PC-3 (cell line): ENCODE measurements at regions not wholly inside any gene's neighbourhood (a gene's known extent, or its start where the extent isn't known, plus 50 kb on each side); places are given as distances from the start of the nearest gene placed in this dataset.

Source experiments
- ATAC-seq: fragments of 200-7000 bp; cut with Tn5 transposase; 2 replicates; pipeline ENCODE4 v1.9.1; 2020; ENCODE audit warnings: mild to moderate bottlenecking, moderate library complexity
- BruUV-seq: library from RNA; stranded (reverse); fragments of 400-500 nt; replicated peaks from 2 replicates; lab custom pipeline; 2021; lab: Mats Ljungman, UMichigan
- CTCF ChIA-PET: fragments of 300-600 bp; sonication (Branson Sonifier 250); formaldehyde crosslinking; loops from one replicate; lab custom pipeline; 2022; ENCODE audit warnings: antibody characterized with exemption; lab: Charles Lee
- POLR2A ChIA-PET: fragments of 300-600 bp; sonication (Branson Sonifier 250); formaldehyde crosslinking; loops from one replicate; lab custom pipeline; 2022; ENCODE audit warnings: antibody characterized with exemption; ENCODE audit not compliant: unreplicated experiment; lab: Charles Lee
- DNase-seq: peaks from one replicate; pipeline ENCODE4 v3.0.0-alpha.2; 2015
- H2AFZ ChIP-seq: fragments of 300-600 bp; sonication (generic); 2 replicates; pipeline ENCODE4 v1.6.0; 2016; ENCODE audit warnings: antibody characterized with exemption, low read length
- H3F3A ChIP-seq: fragments of 300-600 bp; sonication (generic); one replicate; pipeline ENCODE4 v1.6.0; 2017; ENCODE audit warnings: antibody characterized with exemption, low read length, control low read depth, mild to moderate bottlenecking; ENCODE audit not compliant: unreplicated experiment
- H3K27ac ChIP-seq: fragments of 300-600 bp; sonication (generic); 2 replicates; pipeline ENCODE4 v1.5.1; 2016; ENCODE audit warnings: mild to moderate bottlenecking, low read length
- H3K27me3 ChIP-seq: fragments of 300-600 bp; sonication (generic); 2 replicates; pipeline ENCODE4 v1.6.1; 2016; ENCODE audit warnings: low read length, mixed read lengths
- H3K36me3 ChIP-seq: fragments of 300-600 bp; sonication (generic); 2 replicates; pipeline ENCODE4 v1.6.1; 2016; ENCODE audit warnings: low read depth, mixed run types, low read length, mixed read lengths
- H3K4me1 ChIP-seq: fragments of 300-600 bp; sonication (generic); 2 replicates; pipeline ENCODE4 v1.5.1; 2016; ENCODE audit warnings: low read length; ENCODE audit not compliant: insufficient read depth
- H3K4me2 ChIP-seq: fragments of 300-600 bp; sonication (generic); 2 replicates; pipeline ENCODE4 v1.6.0; 2016; ENCODE audit warnings: low read length
- H3K4me3 ChIP-seq: fragments of 300-600 bp; sonication (generic); 2 replicates; pipeline ENCODE4 v1.5.1; 2016; ENCODE audit warnings: mild to moderate bottlenecking, low read length, mixed read lengths
- H3K79me2 ChIP-seq: fragments of 300-600 bp; sonication (generic); 2 replicates; pipeline ENCODE4 v1.6.1; 2017; ENCODE audit warnings: low read length, mixed read lengths
- H3K9ac ChIP-seq: fragments of 300-600 bp; sonication (generic); 2 replicates; pipeline ENCODE4 v1.6.0; 2016; ENCODE audit warnings: mild to moderate bottlenecking, low read length
- H3K9me2 ChIP-seq: fragments of 300-600 bp; sonication (generic); replicated peaks from 2 replicates; pipeline ENCODE4 v1.6.1; 2016; ENCODE audit warnings: mixed run types, low read length, mixed read lengths
- H3K9me3 ChIP-seq: fragments of 300-600 bp; sonication (generic); 2 replicates; pipeline ENCODE4 v1.6.1; 2016; ENCODE audit warnings: low read length, mixed read lengths
- H4K20me1 ChIP-seq: fragments of 300-600 bp; sonication (generic); 2 replicates; pipeline ENCODE4 v1.6.1; 2016; ENCODE audit warnings: low read length, mixed read lengths
- CTCF ChIP-seq: fragments of 300-600 bp; sonication (generic); conservative IDR thresholded peaks from 2 replicates; pipeline ENCODE4 v1.5.1; 2017; ENCODE audit warnings: antibody characterized with exemption, low read depth, mild to moderate bottlenecking, low read length
- EZH2 ChIP-seq: fragments of 300-600 bp; sonication (generic); IDR thresholded peaks from one replicate; pipeline ENCODE4 v1.6.1; 2017; ENCODE audit warnings: antibody characterized with exemption, mild to moderate bottlenecking, low read length; ENCODE audit not compliant: unreplicated experiment
- EZH2phosphoT487 ChIP-seq: fragments of 300-600 bp; sonication (generic); IDR thresholded peaks from 2 replicates; pipeline ENCODE4 v1.6.1; 2018; ENCODE audit warnings: mild to moderate bottlenecking, antibody characterized with exemption, low read length, borderline replicate concordance
- intact Hi-C: fragments of 100-400 bp; cut with micrococcal nuclease; formaldehyde crosslinking; loops from 2 replicates; pipeline ENCODE4 v1.9.0; 2023

DNA sequence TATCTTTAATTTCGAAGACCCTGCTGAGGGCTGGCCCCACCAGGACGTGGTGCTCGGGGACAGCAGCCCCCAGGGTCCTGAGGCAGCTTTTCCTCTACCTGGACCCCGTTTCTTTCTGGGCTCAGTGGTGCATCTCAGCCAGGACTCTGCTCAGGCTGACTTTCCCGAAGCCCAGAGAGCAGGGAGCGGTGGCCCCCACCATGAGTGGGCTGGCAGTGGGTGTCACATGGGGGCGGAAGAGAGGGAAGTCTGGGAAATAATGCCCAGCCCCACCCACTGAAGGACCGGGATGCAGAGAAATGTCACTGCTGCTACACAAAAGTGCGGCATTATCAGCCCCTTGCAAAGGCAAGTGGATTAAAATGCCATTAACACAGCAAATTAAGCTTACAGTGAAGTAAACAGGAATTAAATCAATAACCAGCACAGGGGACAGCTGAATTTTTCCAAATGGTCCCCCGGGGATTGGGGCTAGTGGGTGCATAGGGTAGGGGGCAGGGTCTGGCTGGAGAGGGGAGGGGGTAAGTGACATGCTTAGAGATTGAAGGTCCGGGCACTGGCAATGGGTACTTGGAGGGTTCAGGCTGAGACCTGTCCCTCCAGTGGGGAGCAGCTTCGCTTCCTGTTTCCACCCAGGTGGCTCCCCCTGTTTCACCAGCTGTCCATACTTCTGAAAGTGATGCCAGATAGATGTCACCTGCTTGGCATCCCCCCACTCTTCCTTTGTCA, 177.3 kb downstream of the URI1 start:
- BruUV-seq, result no TSS peak
- Histone ChIP-seq H3K9ac (no peak overlapping the region), H3K4me3 (no peak overlapping the region), H2AFZ (no peak overlapping the region), H4K20me1 (no peaks in the 10 kb centered on the region), H3K9me2 (no peaks in the 10 kb centered on the region), H3K4me2 (no peak overlapping the region), H3K27me3 (no peaks in the 10 kb centered on the region), H3K9me3 (no peaks in the 10 kb centered on the region), H3K36me3 (no peaks in the 10 kb centered on the region), H3K4me1 (no peaks in the 10 kb centered on the region), H3F3A (no peaks in the 10 kb centered on the region), H3K27ac (no peak overlapping the region), H3K79me2 (no peaks in the 10 kb centered on the region)
- ChIA-PET CTCF (no interaction called here), POLR2A (no interaction called here)
- TF ChIP-seq EZH2 (no peak), CTCF (no peak), EZH2phosphoT487 (no peak)
- intact Hi-C loops, result no loop called here
- ATAC-seq (no peak), DNase-seq (no peak)

DNA sequence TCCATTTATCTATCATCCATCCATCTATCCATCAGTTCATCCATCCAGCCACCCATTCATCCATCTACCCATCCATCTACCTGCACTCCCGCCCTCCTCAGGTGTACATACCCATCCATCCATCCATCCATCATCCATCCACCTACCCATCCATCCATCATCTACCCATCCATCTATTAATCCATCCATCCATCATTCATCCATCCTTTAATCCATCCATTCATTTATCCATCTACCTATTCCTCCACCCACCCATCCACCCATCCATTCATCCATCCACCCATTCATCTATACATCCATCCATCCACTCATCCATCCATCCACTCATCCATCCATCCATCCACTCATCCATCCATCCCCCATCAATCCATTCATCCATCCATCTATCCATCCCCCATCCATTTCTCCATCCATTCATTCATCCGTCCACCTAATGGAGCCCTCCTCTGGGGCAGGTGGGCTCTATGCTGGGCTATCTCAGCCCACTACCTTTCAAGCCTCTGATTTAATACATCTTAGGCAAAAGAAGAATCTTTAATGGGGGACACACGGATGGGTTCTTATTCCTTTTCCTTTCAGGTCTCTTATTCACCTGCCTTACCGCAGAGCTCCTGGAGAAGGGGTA, 178.9 kb downstream of the URI1 start:
- ChIA-PET POLR2A (no interaction called here), CTCF (no interaction called here)
- Histone ChIP-seq H3K36me3 (no peaks in the 10 kb centered on the region), H3K4me2 (no peak overlapping the region), H3K27me3 (no peaks in the 10 kb centered on the region), H3K4me1 (no peaks in the 10 kb centered on the region), H3K4me3 (no peak overlapping the region), H3K9me3 (no peaks in the 10 kb centered on the region), H3K9me2 (no peaks in the 10 kb centered on the region), H3K27ac (no peak overlapping the region), H4K20me1 (no peaks in the 10 kb centered on the region), H3K9ac (no peak overlapping the region), H3F3A (no peaks in the 10 kb centered on the region), H2AFZ (no peak overlapping the region), H3K79me2 (no peaks in the 10 kb centered on the region)
- intact Hi-C loops, result no loop called here
- DNase-seq (no peak), ATAC-seq (no peak)
- TF ChIP-seq CTCF (no peak), EZH2 (no peak), EZH2phosphoT487 (no peak)
- no TSS peak for BruUV-seq

DNA sequence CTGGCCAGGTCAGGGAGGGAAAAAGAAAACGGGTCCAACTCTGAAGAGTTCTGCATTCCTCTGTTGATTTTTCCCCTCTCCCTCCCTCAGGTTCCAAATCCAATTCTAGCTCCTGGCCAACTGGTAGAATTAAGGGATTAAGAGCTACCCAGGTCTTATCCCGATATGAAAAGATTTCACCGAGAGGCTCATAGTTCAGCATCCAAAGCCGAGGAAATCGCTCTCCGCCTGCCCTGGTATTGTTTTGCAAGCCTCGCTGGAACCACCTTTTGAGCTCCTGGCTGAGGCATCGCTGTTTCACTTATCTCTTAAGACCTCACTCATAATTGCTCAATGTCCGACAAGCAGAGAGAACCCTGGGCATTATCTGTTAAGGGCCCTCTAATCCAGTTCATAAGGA, 180.4 kb downstream of the URI1 start:
- no peaks in the 10 kb centered on the region for H3K36me3 ChIP-seq
- no peak overlapping the region for H3K4me3 ChIP-seq
- H3K27ac ChIP-seq, result no peak overlapping the region
- H3K4me2 ChIP-seq, result no peak overlapping the region
- H3K9ac ChIP-seq, result no peak overlapping the region
- BruUV-seq, result no TSS peak
- no peaks in the 10 kb centered on the region for H3K27me3 ChIP-seq
- ChIA-PET CTCF (no interaction called here), POLR2A (no interaction called here)
- no peak for TF ChIP-seq EZH2phosphoT487
- no peak for TF ChIP-seq CTCF
- TF ChIP-seq EZH2, result no peak
- no peaks in the 10 kb centered on the region for H3K4me1 ChIP-seq
- no peaks in the 10 kb centered on the region for H3K79me2 ChIP-seq
- ATAC-seq (no peak), DNase-seq (no peak)
- no peaks in the 10 kb centered on the region for H3F3A ChIP-seq
- H3K9me3 ChIP-seq, result no peaks in the 10 kb centered on the region
- no peaks in the 10 kb centered on the region for H4K20me1 ChIP-seq
- H3K9me2 ChIP-seq, result no peaks in the 10 kb centered on the region
- intact Hi-C loops, result no loop called here
- H2AFZ ChIP-seq, result no peak overlapping the region
